GM18502 (cell line): ENCODE measurements at regions not wholly inside any gene's neighbourhood (a gene's known extent, or its start where the extent isn't known, plus 50 kb on each side); places are given as distances from the start of the nearest gene placed in this dataset.

Experiments
- ATAC-seq: cut with Tn5 transposase; IDR thresholded peaks from one replicate; pipeline ENCODE4 v1.9.1; 2021; ENCODE audit warnings: mild to moderate bottlenecking; ENCODE audit not compliant: unreplicated experiment, poor library complexity

DNA sequence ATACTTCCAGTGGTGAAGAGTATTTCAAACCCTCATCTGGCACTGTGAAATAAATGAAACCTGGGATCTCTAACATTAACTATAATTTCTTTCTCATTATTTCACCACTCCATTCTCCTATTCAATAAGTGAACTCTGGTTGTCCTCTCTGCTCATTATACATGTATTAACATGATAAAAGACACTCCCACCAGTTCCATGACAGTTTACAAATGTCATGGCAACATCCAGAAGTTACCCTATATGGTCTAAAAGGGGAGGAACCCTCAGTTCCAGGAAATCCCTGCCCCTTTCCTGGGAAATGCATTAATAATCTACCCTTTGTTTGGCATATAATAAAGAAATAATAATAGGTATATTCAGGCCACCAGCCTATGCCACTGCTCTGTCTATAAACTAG is 62.7 kb upstream of the BRINP3 start:
- no peak for ATAC-seq

DNA sequence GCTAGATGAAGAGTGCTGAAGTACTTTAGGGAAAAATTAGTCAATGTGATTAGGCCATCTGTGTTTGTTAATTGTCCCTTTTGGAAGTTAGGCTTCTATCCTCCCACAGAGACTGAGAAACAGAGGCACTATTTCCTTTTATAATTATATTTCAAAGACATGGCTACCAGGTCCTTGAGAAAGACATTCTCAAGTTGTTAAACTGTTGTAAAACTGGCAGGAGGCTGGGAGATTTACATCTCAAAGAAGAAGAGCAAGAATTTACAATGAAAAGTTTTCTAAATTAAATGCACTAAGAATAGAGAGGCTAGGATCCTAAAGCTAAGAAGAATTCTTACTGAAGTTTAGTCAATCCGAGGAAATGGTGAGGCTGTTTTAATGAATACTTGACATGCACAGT is 74.0 kb upstream of the BRINP3 start:
- ATAC-seq: no peak

DNA sequence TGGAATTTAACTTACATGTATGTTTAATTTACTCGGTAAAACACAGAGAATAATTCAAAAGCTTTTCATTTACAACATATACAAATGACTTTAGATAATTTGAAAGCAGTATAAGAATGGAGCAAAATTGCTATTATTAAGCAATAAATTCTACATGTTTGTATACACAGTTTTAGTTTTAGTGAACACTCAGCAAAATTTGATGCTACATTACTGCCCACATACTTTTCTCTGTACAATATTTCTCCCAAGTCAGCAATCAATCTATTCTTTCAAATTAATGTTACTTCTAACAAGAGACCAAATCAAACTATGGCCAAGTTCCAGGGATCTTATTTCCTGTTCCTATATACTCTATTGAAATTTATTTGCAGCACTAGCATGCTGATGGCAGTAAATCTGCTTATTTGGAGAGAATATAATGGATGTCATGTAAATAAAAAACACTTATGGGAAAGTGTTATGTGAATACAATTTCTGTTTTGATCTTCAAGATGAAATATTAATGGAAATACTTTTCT is 82.6 kb upstream of the BRINP3 start:
- no peak for ATAC-seq

- ATAC-seq: no peak
Observed at GRCh38 chr1:190563230-190563629, 85.6 kb upstream of the BRINP3 start.

GRCh38 chr1:190564117-190564516 is 86.5 kb upstream of the BRINP3 start:
- ATAC-seq: no peak

DNA sequence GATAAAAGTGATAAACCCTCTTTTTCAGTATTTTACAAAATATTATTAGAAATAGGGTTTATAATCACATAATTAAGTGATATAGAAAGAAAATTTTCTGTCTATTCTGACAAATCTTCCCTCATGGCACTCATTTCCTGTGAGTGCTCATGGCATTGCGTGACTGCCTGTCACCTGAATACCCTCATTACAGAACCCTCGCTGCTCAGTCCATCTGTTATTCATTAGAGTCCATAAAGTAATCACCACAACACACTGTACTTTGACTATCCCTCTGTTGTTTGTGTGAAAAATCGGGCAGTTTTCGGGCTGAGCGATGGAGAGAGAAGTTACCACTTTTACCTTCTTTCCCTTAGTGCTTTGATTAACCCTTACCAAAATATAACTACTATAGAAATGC is 100.4 kb upstream of the BRINP3 start:
- ATAC-seq: no peak

- ATAC-seq: no peak
Observed at GRCh38 chr1:190578526-190578925, 100.9 kb upstream of the BRINP3 start.

DNA sequence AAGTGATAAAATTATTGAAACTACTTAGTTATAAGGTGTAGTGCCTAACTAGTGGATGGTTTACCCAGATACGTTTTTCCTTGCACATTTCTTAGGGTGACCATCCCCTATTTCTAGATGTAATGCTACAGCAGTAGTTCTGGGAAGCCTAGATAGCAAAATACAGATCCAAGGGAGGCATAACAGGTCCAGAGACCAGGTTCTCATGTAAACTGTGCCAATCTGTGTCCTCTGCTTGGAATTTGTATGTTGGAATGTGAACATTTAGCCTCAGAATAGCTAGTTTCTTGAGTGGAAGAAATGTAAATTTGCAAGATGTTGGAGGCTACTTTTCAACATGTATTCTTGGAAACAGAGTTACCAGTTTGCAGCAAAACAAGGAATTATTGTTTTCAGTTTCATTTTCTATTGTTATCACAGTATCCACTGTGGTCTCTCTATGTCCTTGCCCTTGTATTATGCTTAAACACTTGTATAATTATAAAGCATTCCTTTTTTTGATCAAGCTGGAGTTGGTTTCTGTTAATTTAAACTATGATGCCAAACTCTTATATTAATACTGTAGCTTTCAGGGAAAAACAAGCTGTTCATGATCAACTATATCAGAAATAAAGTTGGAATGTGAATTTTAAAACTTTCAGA is 102.0 kb upstream of the BRINP3 start:
- no peak for ATAC-seq

- no peak for ATAC-seq
Observed at GRCh38 chr1:190583862-190584261, 106.2 kb upstream of the BRINP3 start.

- no peak for ATAC-seq
Observed at GRCh38 chr1:190588424-190588823, 110.8 kb upstream of the BRINP3 start.

GRCh38 chr1:190595438-190595837 is 117.8 kb upstream of the BRINP3 start:
- ATAC-seq: no peak

DNA sequence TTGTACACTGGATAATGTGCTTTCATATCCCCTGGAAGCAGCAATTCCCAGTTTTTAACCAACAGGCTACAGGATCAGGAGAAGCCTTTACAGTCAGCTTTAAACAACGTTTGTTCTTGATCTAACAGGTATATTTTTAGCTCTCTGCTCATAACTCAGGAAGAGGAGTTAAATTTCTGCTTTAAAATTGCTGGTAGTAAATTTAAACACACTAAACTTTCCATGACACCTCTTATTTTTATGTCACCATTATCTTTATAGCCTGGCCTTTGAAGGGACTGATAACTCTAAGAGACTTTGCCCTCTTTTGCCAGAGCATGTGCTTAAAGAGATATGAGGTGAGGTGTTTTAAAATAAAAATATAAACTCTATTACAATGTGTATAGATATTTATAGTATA is 119.6 kb upstream of the BRINP3 start:
- ATAC-seq: no peak

- no peak for ATAC-seq
Observed at GRCh38 chr1:190599670-190600069, 122.0 kb upstream of the BRINP3 start.

GRCh38 chr1:190602325-190602724 is 124.7 kb upstream of the BRINP3 start:
- no peak for ATAC-seq

DNA sequence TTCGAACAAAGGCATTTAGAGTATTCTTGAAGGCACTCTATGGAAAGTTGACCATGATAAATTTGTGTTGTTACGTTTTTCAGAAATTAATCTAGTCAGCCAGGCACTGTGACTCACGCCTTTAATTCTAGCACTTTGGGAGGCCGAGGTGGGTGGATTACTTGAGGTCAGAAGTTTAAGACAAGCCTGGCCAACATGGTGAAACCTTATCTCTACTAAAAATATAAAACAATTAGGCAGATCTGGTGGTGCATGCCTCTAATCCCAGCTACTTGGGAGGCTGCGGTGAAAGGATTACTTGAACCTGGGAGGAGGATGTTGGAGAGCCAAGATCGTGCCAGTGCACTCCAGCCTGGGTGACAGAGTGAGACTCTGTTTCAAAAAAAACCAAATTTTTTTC is 130.6 kb upstream of the BRINP3 start:
- ATAC-seq: no peak

GRCh38 chr1:190615818-190616217 is 138.2 kb upstream of the BRINP3 start:
- no peak for ATAC-seq

DNA sequence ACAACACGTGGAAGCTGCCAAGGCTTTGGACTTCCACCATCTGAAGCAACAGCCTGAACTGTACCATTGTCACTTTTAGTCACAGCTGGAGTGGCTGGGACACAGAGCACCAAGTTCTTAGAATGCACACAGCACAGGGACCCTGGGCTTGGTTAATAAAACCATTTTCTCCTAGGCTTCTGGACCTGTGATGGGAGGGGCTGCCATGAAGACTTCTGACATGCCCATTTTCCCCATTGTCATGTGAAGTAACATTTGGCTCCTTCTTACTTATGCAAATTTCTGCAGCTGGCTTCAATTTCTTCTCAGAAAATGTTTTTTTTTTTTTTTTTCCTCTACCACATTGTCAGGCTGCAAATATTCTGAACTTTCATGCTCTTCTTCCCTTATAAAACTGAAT is 138.6 kb upstream of the BRINP3 start:
- ATAC-seq: no peak

DNA sequence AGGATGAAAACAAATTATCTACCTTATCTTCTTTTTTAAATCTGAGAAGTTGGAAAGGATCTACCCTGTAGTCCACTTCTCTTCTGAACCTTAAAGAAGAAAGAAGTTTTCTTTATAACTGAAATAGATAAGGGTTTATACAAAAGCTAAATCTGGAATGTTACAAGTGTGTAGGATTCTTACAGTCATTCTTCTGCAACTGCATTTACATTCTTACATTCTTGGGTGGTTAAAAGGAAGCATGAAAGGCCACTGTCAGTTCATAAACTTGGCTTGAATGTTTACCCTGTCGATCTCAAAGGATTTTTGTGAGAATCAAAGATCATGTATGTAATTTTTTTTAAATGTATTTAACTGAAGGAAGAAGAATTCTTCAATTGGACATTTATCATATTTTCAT is 142.1 kb upstream of the BRINP3 start:
- no peak for ATAC-seq

GRCh38 chr1:190633488-190633887 is 155.8 kb upstream of the BRINP3 start:
- no peak for ATAC-seq

DNA sequence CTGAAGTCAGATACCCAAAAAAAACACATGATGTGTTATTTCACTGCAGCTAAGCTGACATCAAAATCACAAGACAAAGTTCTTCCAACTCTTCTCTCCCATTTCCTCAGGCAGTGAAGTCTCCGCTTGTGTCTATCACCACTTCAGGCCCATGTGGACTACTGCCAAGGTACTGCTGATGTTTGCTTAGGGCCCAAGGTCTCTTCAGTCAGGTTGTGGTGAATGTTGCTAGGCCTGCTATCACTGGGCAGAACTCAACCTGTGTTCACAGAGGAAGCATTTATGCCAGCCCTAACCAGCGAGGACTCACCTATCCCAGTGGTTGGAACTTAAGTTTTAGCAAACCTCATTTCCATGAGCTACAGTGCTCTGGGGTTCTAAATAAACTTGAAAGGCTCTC is 156.5 kb upstream of the BRINP3 start:
- ATAC-seq: no peak

GRCh38 chr1:190649553-190649952 is 171.9 kb upstream of the BRINP3 start:
- no peak for ATAC-seq

DNA sequence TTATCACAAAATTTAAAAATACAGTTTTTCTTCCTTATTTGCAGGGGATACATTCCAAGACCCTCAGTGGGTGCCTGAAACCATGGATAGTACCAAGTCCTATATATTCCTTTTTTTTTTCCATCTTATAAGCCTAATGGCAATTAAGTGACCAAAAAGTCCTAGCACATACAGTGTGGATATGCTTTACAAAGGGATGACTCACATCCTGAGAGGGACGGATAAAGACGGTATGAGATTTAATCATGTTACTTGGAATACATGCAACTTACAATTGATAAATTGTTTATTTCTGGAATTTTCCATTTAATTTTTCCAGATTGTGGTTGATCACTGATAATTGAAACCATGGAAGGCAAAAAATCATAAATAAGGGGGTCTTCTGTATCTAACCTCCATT is 181.2 kb upstream of the BRINP3 start:
- no peak for ATAC-seq

GRCh38 chr1:190663962-190664361 is 186.3 kb upstream of the BRINP3 start:
- peak; percentile 58 for ATAC-seq
